Fibroblast of lung (primary cell): ENCODE measurements at regions not wholly inside any gene's neighbourhood (a gene's known extent, or its start where the extent isn't known, plus 50 kb on each side); places are given as distances from the start of the nearest gene placed in this dataset.

Experiments
- EZH2 ChIP-seq: IDR thresholded peaks from 2 replicates; pipeline ENCODE4 v1.5.1; 2012; ENCODE audit warnings: low read length, control low read depth, mild to moderate bottlenecking; ENCODE audit errors: missing control alignments
- TF ChIP-seq, protein P1 (sequence below), 2 donors: IDR thresholded peaks in 1 of 2; conservative IDR thresholded peaks in 1 of 2; 1 replicate in 1 of 2; 2 replicates in 1 of 2; pipeline ENCODE4 v1.5.1; 2011 to 2012; ENCODE audit warnings: low read length in 2 of 2, control low read depth in 1 of 2, inconsistent platforms in 1 of 2, low read depth in 1 of 2, mild to moderate bottlenecking in 1 of 2

DNA sequence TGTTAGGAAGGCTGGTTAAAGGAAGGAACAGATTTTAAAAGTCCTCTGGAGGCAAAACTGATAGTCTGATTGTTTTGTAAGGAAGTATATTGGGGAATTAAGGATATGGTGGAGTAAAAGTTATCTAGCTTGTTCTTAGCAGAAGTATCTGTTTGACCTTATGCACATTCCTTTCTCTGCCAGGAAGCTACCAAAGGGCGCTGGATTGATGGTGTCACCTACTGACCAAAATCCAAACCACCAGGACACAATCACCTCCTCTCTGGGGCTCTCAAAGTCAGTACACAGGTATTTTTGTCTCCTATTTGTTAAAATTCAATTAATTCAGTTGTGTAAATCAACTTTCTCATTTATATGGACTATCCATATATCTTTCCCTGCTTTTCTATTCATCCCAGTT lies 484.5 kb downstream of the NUP35 start:
- TF ChIP-seq EZH2: no peak
- TF ChIP-seq, protein P1, sequence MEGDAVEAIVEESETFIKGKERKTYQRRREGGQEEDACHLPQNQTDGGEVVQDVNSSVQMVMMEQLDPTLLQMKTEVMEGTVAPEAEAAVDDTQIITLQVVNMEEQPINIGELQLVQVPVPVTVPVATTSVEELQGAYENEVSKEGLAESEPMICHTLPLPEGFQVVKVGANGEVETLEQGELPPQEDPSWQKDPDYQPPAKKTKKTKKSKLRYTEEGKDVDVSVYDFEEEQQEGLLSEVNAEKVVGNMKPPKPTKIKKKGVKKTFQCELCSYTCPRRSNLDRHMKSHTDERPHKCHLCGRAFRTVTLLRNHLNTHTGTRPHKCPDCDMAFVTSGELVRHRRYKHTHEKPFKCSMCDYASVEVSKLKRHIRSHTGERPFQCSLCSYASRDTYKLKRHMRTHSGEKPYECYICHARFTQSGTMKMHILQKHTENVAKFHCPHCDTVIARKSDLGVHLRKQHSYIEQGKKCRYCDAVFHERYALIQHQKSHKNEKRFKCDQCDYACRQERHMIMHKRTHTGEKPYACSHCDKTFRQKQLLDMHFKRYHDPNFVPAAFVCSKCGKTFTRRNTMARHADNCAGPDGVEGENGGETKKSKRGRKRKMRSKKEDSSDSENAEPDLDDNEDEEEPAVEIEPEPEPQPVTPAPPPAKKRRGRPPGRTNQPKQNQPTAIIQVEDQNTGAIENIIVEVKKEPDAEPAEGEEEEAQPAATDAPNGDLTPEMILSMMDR (conservative IDR thresholded peaks at IDR 0.05 in 1 of 2, IDR thresholded peaks at IDR 0.05 in 1 of 2; ENCODE audit: low read depth in 1 of 2, low read length in 2 of 2): no peak
